NAMALWA (cell line): ENCODE measurements at regions not wholly inside any gene's neighbourhood (a gene's known extent, or its start where the extent isn't known, plus 50 kb on each side); places are given as distances from the start of the nearest gene placed in this dataset.
A peak's percentile ranks its signal among the peaks of the same experiment; 100 is the strongest.

ENCODE experiments used
- DNase-seq: peaks from one replicate; pipeline ENCODE4 v3.0.0-alpha.2; 2015; ENCODE audit warnings: low spot score

DNA sequence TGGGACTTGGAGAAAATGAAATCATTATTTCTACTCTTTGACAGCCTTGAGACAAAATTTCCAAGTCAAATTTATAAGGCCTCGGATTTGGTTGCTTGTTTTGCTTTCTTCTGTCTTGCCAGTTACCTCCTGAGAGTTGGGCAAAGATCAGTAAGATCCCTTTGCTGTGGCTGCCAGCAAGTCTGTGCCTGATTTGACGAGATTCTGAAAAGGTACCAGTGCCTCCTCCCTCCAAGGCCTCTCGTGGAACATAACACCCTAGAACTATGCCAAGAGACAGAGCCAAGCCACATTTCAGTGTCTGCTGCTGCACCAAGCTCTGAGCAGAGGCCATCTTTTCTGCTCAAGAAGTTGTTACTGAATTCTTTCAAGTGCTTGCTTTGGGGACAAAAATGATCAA is 61.0 kb downstream of the GTPBP8 start:
- peak; percentile 3 for DNase-seq

DNA sequence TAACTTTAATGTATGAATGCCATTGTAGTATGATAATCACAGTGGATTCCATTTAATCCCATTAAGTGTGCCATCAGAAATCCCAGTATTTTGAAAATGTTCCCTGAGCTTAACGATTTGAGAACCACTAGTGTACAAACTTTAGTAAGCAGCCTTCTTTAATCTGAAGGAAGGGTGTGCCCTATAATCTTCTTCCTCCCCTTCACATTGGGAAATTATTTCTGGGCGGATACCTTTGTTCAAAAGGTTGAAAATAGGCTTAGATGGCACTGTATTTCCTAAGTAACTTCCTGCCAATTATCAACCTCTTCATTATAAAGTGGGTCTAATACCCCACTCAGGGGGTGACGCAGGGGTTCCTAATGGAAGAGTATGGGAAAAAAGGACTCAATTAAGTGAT is 62.4 kb downstream of the GTPBP8 start:
- no peak for DNase-seq

DNA sequence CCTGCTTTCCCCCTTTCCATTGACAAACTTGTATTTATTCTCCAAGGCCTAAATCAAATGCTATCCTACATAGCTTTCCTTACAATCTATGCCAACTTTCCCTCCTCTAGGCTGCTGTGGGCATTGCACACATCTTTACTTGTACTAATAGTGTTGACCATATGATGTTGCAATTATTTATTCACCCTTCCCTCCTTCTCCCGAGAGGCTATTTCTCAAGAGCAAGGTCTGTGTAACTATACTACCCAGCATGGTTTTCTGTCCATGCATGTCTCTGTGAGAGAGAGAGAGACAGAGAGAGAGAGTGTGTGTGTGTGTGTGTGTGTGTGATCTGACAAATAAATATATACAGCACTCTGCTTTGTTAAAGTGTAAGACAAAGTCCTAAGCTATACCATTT is 63.8 kb downstream of the GTPBP8 start:
- DNase-seq = no peak

DNA sequence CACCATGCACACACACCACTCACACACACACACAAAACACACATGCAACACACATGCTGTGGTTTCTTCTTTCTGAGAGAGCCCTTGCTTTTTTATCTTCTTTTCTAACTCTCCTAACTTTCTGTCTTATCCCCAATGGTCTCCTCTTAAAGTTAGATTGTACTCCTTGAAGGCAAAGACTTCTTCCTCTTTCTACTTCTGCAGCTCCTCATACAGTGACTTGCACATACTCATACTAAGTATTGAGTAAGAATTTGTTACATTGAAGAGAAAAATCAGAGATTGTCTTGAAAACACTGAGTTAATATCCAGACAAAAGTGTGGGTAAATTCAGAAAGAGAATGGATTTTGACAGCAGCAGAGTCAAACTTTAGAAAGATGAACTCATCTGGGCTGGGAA is 64.4 kb downstream of the GTPBP8 start:
- DNase-seq = no peak

DNA sequence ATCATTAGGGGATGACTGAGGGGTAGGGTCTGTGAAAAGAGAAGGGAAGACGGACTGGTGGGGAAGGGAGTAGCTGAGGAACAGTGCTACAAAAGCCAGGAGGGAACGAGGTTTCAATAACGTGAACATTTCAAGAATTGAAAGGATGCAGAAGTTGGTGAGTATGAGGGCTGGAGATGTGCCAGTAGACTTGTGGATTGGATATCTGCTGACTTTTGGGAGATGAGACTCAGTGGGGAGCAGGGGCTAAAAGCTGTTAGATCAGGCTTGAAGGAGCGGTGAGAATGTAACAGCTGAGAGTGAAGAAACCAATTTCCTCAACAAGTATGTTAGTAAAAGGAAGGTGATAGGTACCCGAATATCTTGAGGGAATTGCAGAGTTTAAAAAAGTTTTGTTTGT is 65.2 kb downstream of the GTPBP8 start:
- DNase-seq = no peak

DNA sequence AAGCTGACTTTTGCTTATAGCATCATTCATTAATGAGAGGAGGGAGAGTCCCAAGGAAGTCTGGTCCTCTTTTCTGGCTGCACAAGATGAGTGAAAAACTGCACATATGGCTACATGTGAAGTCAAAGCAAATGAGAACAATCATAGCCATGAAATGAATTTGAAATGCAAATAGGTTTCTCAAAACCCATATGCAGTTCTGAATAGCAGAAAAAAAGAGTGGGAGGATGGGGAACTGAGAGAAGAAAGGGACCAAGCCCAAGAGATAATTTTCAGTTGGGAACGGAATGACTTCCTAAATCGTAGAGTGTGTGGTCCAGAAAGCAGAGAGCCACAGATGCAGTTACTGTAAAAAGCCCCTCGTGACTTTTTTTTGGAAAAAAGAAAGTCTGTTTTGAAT is 66.3 kb downstream of the GTPBP8 start:
- DNase-seq = no peak

DNA sequence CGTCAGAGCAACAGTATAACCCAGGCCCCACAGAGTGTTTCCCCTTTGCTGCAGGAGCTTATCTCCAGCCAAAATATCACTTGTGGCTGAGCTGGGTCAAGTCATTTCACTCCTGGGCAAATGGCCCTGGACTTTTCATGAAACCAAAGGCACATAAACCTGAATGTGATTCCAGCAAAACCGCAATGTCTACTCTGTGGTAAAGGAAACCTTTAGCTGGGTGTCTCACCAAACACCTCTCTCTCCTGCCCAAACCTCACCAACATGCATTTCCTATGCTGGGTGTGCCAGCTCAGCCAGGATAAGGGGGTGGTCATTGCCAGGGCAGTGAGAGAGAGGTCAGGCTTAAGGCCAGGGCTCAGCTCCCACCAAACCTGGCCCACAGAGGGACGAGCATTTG is 67.4 kb downstream of the GTPBP8 start:
- DNase-seq = no peak

DNA sequence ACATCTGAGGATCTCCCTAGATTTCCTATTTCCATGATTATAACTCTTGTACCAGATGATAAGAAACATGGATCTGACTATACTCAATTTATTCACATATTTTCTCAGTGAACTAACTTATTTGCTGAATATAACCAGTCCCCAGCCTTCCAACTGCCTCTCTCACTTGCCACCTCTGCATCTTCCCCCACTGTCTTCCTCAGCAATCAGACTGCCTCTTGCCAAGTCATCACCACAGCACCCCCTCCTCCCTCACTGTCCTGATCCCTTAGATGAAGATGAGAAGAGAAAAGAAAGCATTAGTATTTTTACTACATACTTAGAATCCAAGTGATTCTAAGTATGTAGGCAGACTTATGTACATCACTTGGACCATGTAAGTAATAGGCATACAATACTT is 71.9 kb downstream of the GTPBP8 start:
- no peak for DNase-seq

DNA sequence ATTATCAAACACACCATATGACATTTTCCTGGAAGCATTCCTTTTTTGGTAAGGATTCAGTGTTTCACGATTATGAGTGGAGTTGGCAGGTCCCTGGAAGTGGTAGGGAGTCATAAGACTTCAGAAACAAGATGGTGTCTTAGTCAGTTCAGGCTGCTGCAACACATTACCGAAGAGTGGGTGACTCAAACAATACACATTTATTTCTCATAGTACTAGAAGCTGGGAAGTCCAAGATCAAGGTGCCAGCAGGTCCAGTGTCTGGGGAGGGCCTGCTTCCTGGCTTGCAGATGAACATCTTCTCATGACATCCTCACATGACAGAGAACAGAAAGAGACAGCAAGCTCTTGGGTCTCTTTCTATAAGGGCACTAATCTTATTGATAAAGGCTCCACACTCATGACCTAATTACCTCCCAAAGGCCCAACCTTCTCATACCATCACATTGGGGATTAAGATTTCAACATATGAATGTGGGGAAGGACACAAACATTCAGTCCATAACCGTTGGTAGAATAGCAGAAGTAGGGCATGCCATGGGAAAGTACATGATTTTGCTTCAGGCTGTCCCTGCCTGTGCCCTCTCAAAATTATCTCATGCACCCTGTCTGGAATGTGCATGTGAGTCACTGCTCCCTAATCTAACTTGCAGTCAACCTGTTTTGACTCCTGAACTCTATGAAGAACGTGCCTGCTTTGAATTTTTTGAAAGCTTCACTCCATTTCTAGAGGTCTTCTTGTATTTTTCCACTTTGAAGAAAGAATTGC is 72.5 kb downstream of the GTPBP8 start:
- no peak for DNase-seq

DNA sequence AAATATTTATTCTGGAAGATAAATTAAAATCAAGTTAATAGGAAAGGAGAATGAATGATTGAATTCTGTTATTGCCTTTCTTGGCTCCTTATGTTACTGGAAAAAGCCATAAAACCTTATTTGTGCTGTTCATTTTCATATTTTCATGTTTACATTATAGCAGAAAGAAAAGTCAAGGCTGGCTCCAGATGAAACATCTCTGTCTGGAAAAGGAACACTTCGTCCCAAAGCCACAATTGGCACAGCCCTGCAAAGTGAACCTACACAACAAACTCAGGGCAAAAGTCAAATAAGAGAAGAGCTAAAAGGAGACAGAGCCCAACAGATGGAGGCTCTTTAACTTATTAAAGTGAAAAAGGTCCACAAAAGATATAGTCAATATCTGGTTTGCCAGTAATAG is 73.4 kb downstream of the GTPBP8 start:
- DNase-seq = no peak

DNA sequence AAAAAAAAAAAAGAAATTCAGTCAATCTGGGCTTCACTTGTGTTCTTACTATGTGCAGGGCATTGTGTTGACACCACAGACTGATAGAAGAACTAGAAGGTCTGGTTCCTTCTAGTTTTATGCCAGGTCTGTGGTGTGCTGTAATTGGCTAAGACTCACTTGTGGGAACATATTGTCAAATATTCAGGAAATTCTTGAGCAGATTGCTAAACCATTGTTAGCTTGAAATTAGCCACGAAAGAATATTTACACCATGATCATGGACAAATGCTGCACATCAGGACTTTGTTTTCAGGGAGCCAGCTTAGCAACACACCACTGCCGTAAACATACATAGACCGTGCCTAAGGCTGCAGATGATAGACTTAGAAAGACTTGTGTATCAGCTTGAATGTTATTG is 74.6 kb downstream of the GTPBP8 start:
- no peak for DNase-seq

DNA sequence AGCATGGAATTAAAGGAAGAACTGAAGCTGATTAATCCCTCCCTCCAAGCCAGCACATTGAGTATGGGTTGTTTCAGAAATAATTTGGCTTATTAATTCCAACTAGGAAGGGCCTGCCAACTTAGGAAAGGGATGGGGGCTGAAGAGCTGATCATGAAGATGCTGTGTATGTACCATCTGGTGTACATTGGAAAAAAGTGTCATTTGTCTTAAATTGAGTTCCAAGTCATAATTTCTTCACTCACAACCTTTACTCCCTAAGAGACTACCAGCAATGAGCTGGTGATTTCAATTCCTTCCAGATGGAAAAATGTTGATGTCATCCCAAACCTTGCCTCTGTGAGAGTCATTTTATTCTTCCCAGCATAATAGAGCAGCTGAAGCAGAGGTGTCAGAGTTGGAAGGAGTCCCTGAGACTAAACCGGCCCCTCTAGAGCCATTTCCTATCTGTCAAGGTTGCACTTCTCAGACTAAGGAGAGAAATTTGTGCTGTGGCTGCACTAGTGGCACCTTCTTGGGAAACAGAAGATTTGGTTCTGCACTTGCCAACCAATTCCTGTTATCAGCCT is 79.4 kb downstream of the GTPBP8 start:
- no peak for DNase-seq

DNA sequence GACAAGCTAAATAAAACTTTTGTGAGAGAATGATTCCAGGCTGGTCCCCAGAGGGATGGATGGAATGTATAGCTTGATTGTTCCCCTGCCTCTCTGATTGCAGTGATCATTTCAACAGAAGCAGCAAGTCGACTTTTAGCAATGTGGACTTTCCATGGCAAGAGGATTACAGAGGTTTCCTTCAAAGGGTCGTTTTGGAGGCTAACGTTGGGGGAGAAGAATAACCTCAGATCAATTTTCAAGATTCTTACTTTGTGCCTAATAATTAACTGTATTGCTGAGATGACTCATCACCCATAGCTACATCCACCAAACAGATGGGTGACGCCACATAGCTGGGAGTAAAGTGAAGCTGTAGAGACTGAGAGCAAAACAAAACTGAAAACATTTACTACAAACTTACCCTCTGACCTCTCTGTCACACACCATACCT is 79.9 kb downstream of the GTPBP8 start:
- DNase-seq = no peak

DNA sequence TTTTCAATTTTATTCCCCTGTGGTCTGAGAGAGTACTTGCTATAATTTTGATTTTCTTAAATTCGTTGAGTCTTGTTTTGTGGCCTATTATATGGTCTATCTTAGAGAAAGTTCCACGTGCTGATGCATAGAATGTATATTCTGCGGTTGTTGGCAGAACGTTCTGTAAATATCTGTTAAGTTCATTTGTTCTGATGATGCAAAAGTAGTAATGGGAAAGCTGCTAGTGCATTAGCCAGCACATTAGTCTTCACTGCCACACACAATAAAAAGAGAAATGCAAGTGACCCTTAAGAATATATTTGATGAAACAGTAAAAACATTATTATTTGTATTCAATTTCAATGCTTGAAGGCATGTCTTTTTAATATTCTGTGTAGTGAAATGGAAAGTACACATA is 84.8 kb downstream of the GTPBP8 start:
- no peak for DNase-seq

DNA sequence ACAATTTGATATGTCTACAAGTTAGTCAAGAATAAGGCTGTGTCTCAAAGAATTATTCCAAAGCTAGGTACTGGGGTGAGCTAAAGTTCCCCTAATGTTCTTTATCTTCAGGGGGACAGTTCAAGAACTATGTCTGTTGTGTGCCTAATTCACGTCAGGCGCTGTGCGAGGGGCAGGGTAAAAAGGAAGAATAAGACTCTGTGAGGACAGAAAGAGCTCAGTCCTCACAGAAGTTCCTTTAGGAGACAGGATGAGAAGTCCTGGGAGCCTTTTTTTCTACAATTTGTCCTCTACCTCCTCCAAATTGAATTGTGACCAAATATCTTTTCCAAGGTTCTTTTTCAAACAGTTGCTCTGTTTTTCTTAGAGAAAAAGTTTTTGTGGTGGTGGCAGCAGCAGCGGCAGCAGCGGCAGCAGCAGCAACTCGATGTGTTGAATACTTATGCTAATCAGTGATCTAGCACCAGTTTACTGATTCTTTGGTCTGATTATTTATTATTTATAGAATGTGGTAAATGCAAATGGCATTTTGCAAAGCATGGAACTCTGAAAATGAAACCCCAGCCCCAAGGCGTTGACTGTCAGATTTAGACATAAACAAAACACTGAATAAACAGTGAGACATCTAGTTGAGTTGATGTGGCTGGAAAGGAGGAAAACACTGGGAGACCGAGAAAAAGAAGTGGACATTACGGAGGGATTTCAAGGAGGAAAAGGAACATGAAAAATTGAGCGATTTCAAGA is 88.6 kb downstream of the GTPBP8 start:
- no peak for DNase-seq

DNA sequence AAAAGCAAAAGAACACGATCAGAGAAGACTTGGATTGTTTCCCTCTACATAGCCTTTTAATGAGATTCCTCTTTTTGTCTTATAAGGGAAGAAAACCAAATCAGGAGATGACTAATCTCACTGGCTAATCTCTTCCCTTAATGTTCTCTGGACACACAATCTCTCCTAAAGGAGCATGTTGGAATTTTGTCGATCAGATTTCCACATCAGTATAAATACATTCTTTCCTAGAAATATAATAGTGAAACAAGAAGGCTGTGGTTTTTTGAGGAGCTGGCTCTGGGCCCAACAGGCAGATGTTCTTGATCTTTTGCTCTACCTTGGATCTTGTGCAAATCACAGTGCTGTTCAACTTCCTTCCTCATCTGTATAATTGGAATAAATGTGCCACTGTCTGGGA is 94.0 kb downstream of the GTPBP8 start:
- DNase-seq = no peak

DNA sequence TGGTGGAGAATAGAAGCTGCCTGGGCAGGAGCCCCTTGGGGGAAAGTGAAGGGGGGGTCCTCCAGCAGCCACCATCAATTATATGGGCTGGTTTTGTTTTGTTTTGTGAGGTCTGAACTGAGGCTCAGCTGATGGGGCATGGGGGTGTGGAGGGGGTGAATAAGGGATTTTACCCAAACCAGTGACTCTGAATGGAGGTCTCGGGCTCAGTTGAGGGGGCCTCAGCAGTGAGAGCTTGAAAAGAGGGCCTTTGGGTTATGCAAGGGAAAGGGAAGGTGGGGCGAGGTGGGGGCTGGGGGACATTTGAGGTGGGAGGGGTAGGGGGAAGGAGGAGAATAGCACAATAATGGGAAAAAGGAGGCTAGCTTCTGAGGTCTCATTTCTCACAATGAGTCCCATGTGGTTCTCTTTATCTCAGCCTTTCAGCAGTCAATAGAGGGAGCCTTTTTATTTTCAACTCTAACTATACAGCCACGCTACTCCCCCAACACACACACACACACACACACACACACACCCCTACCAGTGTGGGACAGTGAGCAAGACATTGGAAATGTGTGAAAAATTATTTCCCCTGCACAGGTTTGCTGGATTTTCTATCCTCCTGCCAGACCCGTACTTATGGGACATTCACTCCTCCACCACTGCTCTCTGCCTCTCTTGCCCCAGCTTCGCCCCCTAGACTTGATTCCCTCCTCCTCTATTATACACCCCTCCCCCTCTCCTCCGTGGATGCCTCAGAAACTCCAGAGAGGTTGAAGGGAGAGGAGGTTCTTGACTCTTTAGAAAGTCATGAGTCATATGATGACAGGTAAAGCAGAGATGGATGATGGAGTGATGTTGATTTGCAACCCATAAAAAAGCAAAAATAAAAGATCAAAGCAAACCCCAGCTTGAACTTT is 96.0 kb downstream of the GTPBP8 start:
- no peak for DNase-seq

DNA sequence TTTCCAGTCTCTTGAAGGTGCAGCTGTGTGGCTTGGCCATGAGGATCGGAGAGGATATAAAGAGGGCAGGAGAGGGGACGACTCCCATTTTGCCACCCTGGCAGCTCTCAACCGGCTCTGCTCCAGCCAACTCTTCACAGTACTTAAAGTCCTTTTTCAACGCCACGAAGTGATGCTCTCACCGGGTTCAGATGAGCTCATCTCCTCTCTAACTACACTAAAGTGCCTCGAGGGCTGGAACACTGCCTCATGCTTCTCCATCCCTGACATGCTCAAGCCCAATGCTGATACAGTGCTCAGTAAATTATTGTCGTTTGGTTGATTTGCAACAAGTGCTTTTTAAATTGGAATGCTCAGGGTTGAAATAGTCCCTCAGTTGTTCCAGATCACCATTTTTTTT is 97.8 kb downstream of the GTPBP8 start:
- DNase-seq = no peak

DNA sequence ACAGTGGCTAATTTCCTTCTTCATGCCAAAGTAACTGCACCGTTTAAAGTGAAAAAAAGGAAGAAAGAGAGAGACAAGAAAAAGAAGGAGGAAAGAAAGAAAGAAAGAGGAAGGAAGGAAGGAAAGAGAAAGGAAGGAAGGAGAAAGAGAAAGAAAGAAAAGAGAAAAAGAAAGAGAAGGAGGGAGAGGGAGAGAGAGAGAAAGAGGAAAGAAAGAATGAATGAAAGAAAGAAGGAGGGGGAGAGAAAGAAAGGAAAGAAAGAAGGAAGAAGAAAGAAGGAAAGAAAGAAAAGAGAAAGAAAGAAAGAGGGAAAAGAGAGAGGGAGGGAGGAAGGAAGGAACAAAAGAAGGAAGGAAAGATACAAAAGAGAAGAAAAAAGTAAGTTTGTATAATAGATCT is 100.6 kb downstream of the GTPBP8 start:
- no peak for DNase-seq

DNA sequence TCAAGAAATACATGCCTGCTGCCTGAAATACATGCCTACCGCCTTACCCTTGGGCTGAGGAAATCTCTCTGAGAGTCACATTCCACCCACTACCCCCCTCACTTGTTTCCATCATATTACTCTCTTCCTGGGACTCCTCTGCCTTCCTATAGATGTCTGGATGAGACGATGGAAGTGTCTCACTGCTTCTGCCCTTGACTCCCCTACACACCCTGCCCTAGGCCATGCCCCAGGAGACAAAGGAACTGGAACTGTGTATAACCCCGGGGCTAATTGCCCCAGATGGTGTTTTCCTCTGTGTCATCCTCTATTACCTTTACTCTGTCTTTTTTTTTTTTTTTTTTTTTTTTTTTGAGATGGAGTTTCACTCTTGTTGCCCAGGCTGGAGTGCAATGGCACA is 102.0 kb downstream of the GTPBP8 start:
- no peak for DNase-seq

DNA sequence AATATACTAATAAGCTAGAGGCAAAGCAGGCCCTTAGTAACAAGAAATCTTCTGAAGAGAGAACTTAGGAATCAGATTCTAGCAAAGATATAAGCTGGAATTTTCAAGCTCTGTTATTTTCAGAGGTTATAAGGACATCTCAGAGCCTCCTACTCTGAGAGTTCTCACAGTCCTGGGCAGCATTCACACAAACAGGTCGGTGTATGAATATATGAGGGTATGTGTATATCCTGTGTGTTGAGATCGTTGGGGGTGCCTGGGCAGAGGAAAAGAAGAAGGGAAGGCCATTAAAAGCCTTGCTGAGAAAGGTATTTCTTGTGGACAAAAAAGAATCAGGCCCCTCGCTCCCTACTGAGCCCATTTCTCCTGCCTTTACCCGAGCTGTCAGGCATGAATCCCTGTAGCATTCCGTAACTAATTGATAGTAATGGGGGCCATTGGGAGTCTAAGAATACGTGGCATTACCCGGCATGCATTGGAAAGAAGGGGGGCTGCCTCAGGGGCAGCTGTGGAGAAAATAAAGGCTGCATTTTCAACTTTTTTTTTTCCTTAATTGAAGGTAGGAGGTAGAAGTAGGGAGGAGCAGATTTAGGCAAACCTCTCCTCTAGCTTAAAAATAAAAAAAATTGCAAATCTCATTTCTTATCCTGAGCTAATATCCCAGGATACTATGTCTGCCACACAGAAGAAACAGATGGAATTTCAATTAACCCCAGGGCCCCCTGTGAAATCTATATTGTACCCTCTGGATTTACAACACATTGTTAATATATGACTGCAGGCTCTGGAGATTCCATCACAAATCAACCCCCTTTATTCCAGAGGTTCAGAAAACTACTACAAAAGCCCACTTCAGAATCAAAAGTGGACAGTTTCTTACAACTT is 103.8 kb downstream of the GTPBP8 start:
- no peak for DNase-seq
